SK-N-DZ (cell line): ENCODE measurements at regions not wholly inside any gene's neighbourhood (a gene's known extent, or its start where the extent isn't known, plus 50 kb on each side); places are given as distances from the start of the nearest gene placed in this dataset.

ENCODE experiments used
- DNase-seq: peaks from one replicate; pipeline ENCODE4 v3.0.0-alpha.2; 2015; ENCODE audit warnings: low spot score

GRCh38 chr12:124415064-124415463, 120.2 kb downstream of the RFLNA start:
- no peak for DNase-seq

GRCh38 chr12:124413915-124414314, 119.0 kb downstream of the RFLNA start:
- no peak for DNase-seq

- no peak for DNase-seq
These were observed 118.5 kb downstream of the RFLNA start for GRCh38 chr12:124413401-124413800.

GRCh38 chr12:124412646-124413015, 117.7 kb downstream of the RFLNA start:
- no peak for DNase-seq

- no peak for DNase-seq
These were observed 117.2 kb downstream of the RFLNA start for GRCh38 chr12:124411953-124412645.

- DNase-seq = no peak
These were observed 116.5 kb downstream of the RFLNA start for GRCh38 chr12:124411281-124411878.

- DNase-seq = no peak
These were observed 115.7 kb downstream of the RFLNA start for GRCh38 chr12:124410354-124411175.

GRCh38 chr12:124408822-124409517, 114.1 kb downstream of the RFLNA start:
- DNase-seq = no peak

GRCh38 chr12:124407074-124407473, 112.2 kb downstream of the RFLNA start:
- DNase-seq = no peak

- DNase-seq = no peak
These were observed 111.2 kb downstream of the RFLNA start for GRCh38 chr12:124406043-124406442.

GRCh38 chr12:124405592-124405991, 110.7 kb downstream of the RFLNA start:
- DNase-seq = no peak

GRCh38 chr12:124405151-124405550, 110.3 kb downstream of the RFLNA start:
- DNase-seq = no peak

- DNase-seq = no peak
These were observed 109.4 kb downstream of the RFLNA start for GRCh38 chr12:124404162-124404784.

- DNase-seq = no peak
These were observed 108.4 kb downstream of the RFLNA start for GRCh38 chr12:124403273-124403672.

- no peak for DNase-seq
These were observed 107.6 kb downstream of the RFLNA start for GRCh38 chr12:124402248-124403066.

GRCh38 chr12:124401704-124402221, 106.9 kb downstream of the RFLNA start:
- no peak for DNase-seq

GRCh38 chr12:124400124-124400523, 105.2 kb downstream of the RFLNA start:
- no peak for DNase-seq

GRCh38 chr12:124399622-124400021, 104.7 kb downstream of the RFLNA start:
- DNase-seq = no peak

GRCh38 chr12:124398578-124399227, 103.8 kb downstream of the RFLNA start:
- DNase-seq = no peak
